ENCODE measurements at regions not wholly inside any gene's neighbourhood (a gene's known extent, or its start where the extent isn't known, plus 50 kb on each side); places are given as distances from the start of the nearest gene placed in this dataset.

DNA sequence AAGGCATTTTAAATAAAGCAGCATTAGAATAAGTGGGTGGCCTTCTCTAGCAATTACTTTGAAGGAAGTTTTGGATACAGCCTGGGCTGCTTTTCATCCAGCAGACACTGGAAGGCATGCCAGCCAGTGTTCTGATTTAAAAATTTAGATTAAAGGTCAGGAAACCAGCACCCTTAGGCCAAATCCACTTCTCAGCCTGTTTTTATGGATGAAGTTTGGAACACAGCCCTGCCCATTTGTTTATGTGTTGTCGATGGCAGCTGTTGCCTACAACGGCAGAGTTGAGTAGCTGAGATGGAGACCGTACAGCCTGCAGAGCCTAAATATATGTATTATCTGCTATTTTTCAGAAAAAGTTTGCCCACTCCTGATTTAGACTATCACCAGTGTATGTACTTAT, 313.6 kb upstream of the ACVR2A start:
- TF ChIP-seq, protein P1, sequence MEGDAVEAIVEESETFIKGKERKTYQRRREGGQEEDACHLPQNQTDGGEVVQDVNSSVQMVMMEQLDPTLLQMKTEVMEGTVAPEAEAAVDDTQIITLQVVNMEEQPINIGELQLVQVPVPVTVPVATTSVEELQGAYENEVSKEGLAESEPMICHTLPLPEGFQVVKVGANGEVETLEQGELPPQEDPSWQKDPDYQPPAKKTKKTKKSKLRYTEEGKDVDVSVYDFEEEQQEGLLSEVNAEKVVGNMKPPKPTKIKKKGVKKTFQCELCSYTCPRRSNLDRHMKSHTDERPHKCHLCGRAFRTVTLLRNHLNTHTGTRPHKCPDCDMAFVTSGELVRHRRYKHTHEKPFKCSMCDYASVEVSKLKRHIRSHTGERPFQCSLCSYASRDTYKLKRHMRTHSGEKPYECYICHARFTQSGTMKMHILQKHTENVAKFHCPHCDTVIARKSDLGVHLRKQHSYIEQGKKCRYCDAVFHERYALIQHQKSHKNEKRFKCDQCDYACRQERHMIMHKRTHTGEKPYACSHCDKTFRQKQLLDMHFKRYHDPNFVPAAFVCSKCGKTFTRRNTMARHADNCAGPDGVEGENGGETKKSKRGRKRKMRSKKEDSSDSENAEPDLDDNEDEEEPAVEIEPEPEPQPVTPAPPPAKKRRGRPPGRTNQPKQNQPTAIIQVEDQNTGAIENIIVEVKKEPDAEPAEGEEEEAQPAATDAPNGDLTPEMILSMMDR (IDR thresholded peaks at IDR 0.05): no peak
- TF ChIP-seq POLR2A (IDR thresholded peaks at IDR 0.05) (no peak), POLR2AphosphoS5 (IDR thresholded peaks at IDR 0.05) (no peak)
